ENCODE measurements at regions not wholly inside any gene's neighbourhood (a gene's known extent, or its start where the extent isn't known, plus 50 kb on each side); places are given as distances from the start of the nearest gene placed in this dataset.

DNA sequence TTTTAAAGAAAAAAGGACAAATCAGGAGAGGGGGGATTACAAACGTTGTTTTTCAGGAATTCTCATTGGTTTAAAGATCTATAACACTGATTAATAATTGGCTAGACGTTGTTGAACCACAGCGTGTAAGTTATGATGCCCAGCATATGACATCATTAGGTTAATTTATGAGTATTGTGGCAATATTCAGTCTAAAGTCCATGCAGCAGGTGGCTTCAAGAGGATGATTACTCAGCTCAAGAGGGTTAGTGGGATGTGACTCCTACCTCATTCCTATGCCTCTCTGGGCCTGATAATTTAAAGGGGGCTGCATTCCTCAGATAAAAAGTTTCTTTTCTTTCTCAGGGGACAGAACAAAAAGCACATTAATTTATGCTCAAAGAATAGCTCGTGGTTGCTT lies 1309.0 kb downstream of the EPHA7 start:
- TF ChIP-seq, protein P1, sequence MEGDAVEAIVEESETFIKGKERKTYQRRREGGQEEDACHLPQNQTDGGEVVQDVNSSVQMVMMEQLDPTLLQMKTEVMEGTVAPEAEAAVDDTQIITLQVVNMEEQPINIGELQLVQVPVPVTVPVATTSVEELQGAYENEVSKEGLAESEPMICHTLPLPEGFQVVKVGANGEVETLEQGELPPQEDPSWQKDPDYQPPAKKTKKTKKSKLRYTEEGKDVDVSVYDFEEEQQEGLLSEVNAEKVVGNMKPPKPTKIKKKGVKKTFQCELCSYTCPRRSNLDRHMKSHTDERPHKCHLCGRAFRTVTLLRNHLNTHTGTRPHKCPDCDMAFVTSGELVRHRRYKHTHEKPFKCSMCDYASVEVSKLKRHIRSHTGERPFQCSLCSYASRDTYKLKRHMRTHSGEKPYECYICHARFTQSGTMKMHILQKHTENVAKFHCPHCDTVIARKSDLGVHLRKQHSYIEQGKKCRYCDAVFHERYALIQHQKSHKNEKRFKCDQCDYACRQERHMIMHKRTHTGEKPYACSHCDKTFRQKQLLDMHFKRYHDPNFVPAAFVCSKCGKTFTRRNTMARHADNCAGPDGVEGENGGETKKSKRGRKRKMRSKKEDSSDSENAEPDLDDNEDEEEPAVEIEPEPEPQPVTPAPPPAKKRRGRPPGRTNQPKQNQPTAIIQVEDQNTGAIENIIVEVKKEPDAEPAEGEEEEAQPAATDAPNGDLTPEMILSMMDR (IDR thresholded peaks at IDR 0.05): no peak
- no peak for TF ChIP-seq POLR2A (IDR thresholded peaks at IDR 0.05)
- TF ChIP-seq POLR2AphosphoS5 (IDR thresholded peaks at IDR 0.05): no peak
- TF ChIP-seq EP300 (IDR thresholded peaks at IDR 0.05): no peak

All from upper lobe of left lung (tissue), 4 donors.